ENCODE measurements at regions not wholly inside any gene's neighbourhood (a gene's known extent, or its start where the extent isn't known, plus 50 kb on each side); places are given as distances from the start of the nearest gene placed in this dataset.
"Not testable (repeated sequence)": the region's sequence is repeated elsewhere in the genome, so short reads cannot be mapped to it uniquely, and the experiment has no call there.

GRCh38 chr10:111265341-111265740, 188.5 kb downstream of the ADRA2A start:
- no peak for DNase-seq (ENCODE audit: low spot score)

DNA sequence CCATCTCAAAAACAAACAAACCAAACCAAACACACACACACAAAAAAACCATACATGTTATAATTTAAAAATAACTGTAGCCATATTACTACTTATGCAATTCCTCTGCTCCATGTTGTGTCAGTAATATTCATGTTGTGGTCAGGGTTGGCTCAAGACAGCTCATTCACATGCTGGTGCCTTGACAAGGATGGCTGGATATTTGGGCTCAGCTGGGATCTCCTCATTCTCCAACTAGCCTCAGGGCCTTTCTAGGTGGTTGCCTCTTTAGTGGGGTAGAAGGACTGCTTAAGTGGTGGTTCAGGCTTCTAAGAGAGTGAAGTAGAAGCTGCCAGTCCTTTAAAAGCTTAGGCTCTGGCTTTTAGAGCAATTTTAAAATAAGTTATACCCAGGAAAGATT, 189.3 kb downstream of the ADRA2A start:
- no peak for DNase-seq (ENCODE audit: low spot score)

DNA sequence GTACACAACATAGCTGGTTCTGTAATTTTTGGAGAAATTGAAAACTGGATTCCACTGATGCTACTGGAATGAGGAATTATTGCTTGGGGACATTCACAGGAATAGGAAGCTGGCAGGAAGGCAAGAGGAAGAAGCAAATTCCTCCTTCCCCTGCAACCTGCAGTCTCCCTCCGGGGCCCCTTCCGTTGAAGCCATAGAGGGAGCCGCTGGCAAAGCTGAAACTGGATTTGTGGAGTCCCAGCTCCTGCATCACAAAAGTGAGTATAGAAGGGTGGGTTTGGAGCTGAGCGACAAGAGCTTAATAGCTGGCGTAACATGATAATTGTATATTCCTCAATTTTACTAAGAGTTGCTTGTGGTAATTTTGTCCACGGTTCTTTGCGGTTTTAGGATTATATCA, 190.8 kb downstream of the ADRA2A start:
- DNase-seq (ENCODE audit: low spot score) = no peak

- DNase-seq (ENCODE audit: low spot score) = no peak
Observed at GRCh38 chr10:111273235-111273634, 196.4 kb downstream of the ADRA2A start.

- no peak for DNase-seq (ENCODE audit: low spot score)
Observed at GRCh38 chr10:111273635-111274034, 196.8 kb downstream of the ADRA2A start.

- no peak for DNase-seq (ENCODE audit: low spot score)
Observed at GRCh38 chr10:111275091-111275490, 198.3 kb downstream of the ADRA2A start.

GRCh38 chr10:111277661-111278060, 200.8 kb downstream of the ADRA2A start:
- no peak for DNase-seq (ENCODE audit: low spot score)

DNA sequence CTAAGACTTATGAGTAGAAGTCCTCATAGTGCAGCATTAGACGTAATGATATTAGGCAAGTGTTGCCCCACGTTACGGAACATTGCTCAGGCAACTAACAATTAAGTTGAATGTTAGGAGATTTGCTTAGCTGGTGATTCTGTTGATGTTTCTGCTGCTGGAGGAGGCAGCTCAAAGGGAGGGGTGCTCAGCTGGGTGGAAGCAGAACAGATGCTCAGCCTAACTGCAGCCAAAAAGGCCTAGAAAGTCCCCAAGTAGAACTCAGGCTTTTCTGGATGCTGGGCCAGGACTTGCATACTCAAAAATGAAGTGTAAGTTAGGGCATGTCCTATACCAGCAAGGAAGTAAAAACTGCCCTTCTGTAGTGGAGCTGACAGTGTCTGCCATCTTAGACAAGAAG, 201.4 kb downstream of the ADRA2A start:
- DNase-seq (ENCODE audit: low spot score) = no peak

GRCh38 chr10:111281516-111281915, 204.7 kb downstream of the ADRA2A start:
- no peak for DNase-seq (ENCODE audit: low spot score)

- no peak for DNase-seq (ENCODE audit: low spot score)
Observed at GRCh38 chr10:111289461-111289860, 212.6 kb downstream of the ADRA2A start.

DNA sequence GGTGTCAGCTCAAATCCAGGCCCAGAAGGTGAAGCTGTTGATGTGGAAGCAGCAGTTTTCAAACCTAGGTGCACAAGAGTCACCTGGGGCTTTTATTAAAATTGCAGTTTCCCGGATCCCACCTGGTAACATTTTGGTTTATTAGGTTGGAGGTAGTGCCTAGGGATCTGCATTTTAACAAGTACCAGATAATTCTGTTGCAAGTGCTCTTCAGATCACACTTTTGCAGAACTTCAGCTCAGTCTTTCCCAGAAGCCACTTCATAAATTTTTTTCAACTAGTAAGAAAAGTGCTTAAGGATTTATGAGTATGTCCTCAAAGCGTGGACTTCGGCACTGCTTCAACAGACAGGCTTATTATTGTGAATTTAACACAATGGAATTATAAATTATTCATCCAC, 213.8 kb downstream of the ADRA2A start:
- no peak for DNase-seq (ENCODE audit: low spot score)

GRCh38 chr10:111295788-111296187, 219.0 kb downstream of the ADRA2A start:
- no peak for DNase-seq (ENCODE audit: low spot score)

- DNase-seq (ENCODE audit: low spot score) = no peak
Observed at GRCh38 chr10:111297351-111297848, 220.6 kb downstream of the ADRA2A start.

- no peak for DNase-seq (ENCODE audit: low spot score)
Observed at GRCh38 chr10:111298031-111298430, 221.2 kb downstream of the ADRA2A start.

DNA sequence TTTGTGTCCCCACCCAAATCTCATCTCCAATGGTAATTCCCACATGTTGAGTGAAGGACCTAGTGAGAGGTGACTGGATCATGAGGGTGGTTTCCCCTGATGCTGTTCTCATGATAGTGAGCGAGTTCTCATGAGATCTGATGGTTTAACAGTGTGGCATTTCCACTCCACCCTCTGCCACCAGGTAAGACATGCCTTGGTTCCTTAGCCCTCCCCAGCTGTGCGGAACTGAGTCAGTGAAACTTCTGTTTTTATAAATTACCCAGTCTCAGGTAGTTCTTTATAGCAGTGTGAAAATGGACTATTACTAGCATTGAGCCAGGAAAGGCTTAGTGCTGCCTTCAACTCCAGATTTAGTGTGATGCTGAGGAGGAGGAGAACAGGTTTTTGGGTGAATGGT, 222.2 kb downstream of the ADRA2A start:
- DNase-seq (ENCODE audit: low spot score) = no peak

DNA sequence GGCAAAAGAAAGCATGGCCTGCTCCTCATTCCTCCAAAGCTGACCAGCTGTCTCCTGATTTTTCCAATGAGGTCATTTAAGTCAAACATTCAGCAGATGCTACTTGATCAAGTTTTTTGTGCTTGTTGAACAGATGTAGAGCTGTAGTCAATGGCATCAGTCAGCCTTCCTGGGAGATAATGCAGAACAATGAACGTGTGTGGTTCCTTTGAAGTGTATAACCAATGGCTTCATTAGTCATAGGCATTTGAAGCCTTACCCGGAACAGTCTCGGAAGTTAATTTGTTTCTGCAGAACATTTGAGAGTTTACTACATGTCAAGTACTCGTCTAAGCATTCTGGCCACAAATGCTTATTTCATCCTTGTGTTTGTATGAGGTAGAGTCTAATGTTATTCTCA, 227.1 kb downstream of the ADRA2A start:
- no peak for DNase-seq (ENCODE audit: low spot score)

GRCh38 chr10:111316722-111317212, 239.9 kb downstream of the ADRA2A start:
- no peak for DNase-seq (ENCODE audit: low spot score)

GRCh38 chr10:111319866-111320265, 243.0 kb downstream of the ADRA2A start:
- no peak for DNase-seq (ENCODE audit: low spot score)

DNA sequence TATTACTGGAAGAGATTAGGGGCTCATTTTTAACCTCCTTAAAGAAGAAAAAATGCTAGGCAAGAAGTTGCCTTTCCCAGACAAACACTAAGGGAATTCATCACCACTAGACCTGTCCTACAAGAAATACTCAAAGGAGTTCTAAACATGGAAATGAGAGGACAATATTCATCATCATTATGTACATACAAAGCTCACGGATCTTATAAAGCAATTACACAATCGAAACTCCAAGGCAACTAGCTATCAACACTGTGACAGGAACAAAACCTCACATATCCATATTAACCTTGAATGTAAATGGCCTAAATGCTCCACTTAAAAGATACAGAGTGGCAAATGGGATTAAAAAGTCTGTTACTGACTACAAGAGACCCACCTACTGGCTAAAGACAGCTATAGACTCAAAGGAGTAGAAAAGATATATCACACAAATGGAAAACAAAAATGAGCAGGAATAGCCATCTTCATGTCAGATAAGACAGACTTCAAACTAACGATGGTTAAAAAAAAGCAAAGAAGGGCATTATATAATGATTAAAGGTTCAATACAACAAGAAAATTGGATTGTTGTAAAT, 246.6 kb downstream of the ADRA2A start:
- DNase-seq (ENCODE audit: low spot score) = no peak

GRCh38 chr10:111332174-111332573, 255.3 kb downstream of the ADRA2A start:
- DNase-seq (ENCODE audit: low spot score) = not testable (repeated sequence)

DNA sequence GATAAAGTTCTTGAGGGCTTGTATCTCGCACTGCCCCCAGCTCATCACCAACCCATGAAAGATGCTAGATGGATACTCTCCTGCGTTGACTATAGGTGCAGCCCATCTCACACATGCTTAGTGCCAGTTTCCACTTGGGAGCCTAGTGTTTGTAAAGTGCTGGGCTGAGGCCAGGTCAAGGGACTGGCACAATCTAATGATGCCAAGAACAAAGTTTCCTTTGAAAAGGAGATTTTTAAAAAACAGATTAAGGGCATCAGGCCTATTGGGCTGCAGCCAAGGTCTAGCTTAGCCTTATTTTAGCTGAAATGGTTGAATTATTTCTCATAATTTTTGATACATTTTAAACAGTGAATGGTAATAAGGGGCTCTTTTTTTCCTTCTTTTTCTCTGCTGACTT, 259.0 kb downstream of the ADRA2A start:
- DNase-seq (ENCODE audit: low spot score) = no peak

DNA sequence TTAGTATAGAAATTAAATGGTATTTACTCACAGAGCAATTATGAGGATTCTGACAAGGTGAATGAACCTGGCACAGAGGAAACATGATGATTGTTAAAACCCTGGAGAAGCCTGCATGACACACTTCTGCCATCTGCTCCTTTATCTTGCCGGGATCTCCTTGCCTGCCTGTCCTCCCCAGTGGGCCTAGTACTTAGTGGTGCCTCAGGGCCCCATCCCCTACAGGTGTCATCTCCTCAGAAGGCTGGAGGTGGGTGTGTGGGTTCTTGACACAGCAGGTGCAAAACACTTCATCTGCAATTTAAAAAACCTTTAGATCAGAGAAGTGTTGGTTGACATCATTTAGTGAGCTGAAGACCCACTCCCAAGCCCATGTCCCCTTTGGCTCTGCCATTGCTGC, 261.2 kb downstream of the ADRA2A start:
- DNase-seq (ENCODE audit: low spot score) = no peak

- DNase-seq (ENCODE audit: low spot score) = no peak
Observed at GRCh38 chr10:111338805-111339204, 262.0 kb downstream of the ADRA2A start.

DNA sequence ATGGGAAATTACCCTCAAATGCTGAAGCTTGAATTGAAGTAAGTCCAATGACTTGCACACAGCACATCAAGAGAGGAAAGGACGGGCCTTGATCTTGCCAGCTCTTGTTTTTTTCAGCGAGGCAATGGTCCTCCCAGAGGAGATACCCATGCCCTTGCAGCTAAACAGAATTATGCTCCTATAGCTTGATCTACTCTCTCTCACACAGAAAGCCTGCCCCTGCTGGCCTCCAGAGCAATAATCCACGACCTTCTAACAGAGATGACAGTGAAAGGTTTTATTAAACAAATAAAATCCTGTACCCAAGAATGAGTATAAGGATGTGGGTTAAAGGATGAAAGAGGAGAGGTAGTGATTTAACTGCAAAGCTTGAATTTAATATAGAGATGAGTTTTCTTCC, 268.0 kb downstream of the ADRA2A start:
- DNase-seq (ENCODE audit: low spot score) = no peak
